ENCODE measurements at regions not wholly inside any gene's neighbourhood (a gene's known extent, or its start where the extent isn't known, plus 50 kb on each side); places are given as distances from the start of the nearest gene placed in this dataset.

- TF ChIP-seq, protein P1, sequence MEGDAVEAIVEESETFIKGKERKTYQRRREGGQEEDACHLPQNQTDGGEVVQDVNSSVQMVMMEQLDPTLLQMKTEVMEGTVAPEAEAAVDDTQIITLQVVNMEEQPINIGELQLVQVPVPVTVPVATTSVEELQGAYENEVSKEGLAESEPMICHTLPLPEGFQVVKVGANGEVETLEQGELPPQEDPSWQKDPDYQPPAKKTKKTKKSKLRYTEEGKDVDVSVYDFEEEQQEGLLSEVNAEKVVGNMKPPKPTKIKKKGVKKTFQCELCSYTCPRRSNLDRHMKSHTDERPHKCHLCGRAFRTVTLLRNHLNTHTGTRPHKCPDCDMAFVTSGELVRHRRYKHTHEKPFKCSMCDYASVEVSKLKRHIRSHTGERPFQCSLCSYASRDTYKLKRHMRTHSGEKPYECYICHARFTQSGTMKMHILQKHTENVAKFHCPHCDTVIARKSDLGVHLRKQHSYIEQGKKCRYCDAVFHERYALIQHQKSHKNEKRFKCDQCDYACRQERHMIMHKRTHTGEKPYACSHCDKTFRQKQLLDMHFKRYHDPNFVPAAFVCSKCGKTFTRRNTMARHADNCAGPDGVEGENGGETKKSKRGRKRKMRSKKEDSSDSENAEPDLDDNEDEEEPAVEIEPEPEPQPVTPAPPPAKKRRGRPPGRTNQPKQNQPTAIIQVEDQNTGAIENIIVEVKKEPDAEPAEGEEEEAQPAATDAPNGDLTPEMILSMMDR (IDR thresholded peaks at IDR 0.05) = no peak
- TF ChIP-seq EP300 (IDR thresholded peaks at IDR 0.05) (no peak), POLR2A (IDR thresholded peaks at IDR 0.05) (no peak)
Observed at GRCh38 chr1:43052322-43052721, 93.7 kb upstream of the SLC2A1 start.
